OCI-LY1 (cell line): ENCODE measurements at regions not wholly inside any gene's neighbourhood (a gene's known extent, or its start where the extent isn't known, plus 50 kb on each side); places are given as distances from the start of the nearest gene placed in this dataset.

Experiments
- H2AFZ ChIP-seq: fragments of 200-600 bp; sonication (generic), shearing (Covaris generic); 2 replicates; pipeline ENCODE4 v1.6.0; 2014; ENCODE audit warnings: antibody characterized with exemption, mild to moderate bottlenecking, low read length
- H3F3A ChIP-seq: fragments of 200-600 bp; sonication (generic), shearing (Covaris generic); 2 replicates; pipeline ENCODE4 v1.6.0; 2014; ENCODE audit warnings: mild to moderate bottlenecking, antibody characterized with exemption, low read length, moderate library complexity; ENCODE audit not compliant: insufficient read depth
- H3K27ac ChIP-seq: fragments of 200-600 bp; sonication (generic); 2 replicates; pipeline ENCODE4 v1.5.1; 2014; ENCODE audit warnings: low read length, mixed run types, mild to moderate bottlenecking, low read depth; ENCODE audit not compliant: poor library complexity, severe bottlenecking
- H3K27me3 ChIP-seq: fragments of 200-600 bp; sonication (generic); 2 replicates; pipeline ENCODE4 v1.6.0; 2014; ENCODE audit warnings: antibody characterized with exemption, mild to moderate bottlenecking, low read length, moderate library complexity; ENCODE audit not compliant: insufficient read depth
- H3K36me3 ChIP-seq: fragments of 200-600 bp; sonication (generic); 2 replicates; pipeline ENCODE4 v1.6.1; 2014; ENCODE audit warnings: mild to moderate bottlenecking, antibody characterized with exemption, low read length, moderate library complexity, mixed read lengths; ENCODE audit not compliant: insufficient read depth
- H3K4me1 ChIP-seq: fragments of 200-600 bp; sonication (generic); 2 replicates; pipeline ENCODE4 v1.5.1; 2014; ENCODE audit warnings: mild to moderate bottlenecking, low read length, moderate library complexity; ENCODE audit not compliant: insufficient read depth, severe bottlenecking
- H3K4me2 ChIP-seq: fragments of 200-600 bp; sonication (generic), shearing (Covaris generic); 2 replicates; pipeline ENCODE4 v1.6.1; 2014; ENCODE audit warnings: low read length
- H3K4me3 ChIP-seq: fragments of 200-600 bp; sonication (generic); 2 replicates; pipeline ENCODE4 v1.5.1; 2014; ENCODE audit warnings: low read length, low read depth, mild to moderate bottlenecking, mixed read lengths; ENCODE audit not compliant: poor library complexity, severe bottlenecking
- H3K79me2 ChIP-seq: fragments of 200-600 bp; shearing (Covaris generic); 2 replicates; pipeline ENCODE4 v1.6.1; 2016; ENCODE audit warnings: mixed run types, low read length, mixed read lengths; ENCODE audit not compliant: insufficient read depth
- H3K9ac ChIP-seq: fragments of 200-600 bp; sonication (generic), shearing (Covaris generic); 2 replicates; pipeline ENCODE4 v1.6.1; 2014; ENCODE audit warnings: mild to moderate bottlenecking, low read length, mixed read lengths
- H3K9me2 ChIP-seq: fragments of 200-600 bp; sonication (generic), shearing (Covaris generic); 2 replicates; pipeline ENCODE4 v1.6.1; 2014; ENCODE audit warnings: low read depth, mild to moderate bottlenecking, low read length, mixed read lengths
- H3K9me3 ChIP-seq: fragments of 200-600 bp; shearing (Covaris generic); 2 replicates; pipeline ENCODE4 v1.6.1; 2014; ENCODE audit warnings: low read length, mixed read lengths
- H4K20me1 ChIP-seq: fragments of 200-600 bp; sonication (generic), shearing (Covaris generic); 2 replicates; pipeline ENCODE4 v1.6.0; 2016; ENCODE audit warnings: mild to moderate bottlenecking, low read length; ENCODE audit not compliant: insufficient read depth
- EZH2 ChIP-seq: fragments of 200-600 bp; sonication (generic), shearing (Covaris generic); IDR thresholded peaks from 2 replicates; pipeline ENCODE4 v1.8.0; 2017; ENCODE audit warnings: borderline replicate concordance, mixed run types, mild to moderate bottlenecking, antibody characterized with exemption, low read length, moderate library complexity, mixed read lengths
- TF ChIP-seq, protein P1 (sequence below): fragments of 200-600 bp; sonication (generic), shearing (Covaris generic); IDR thresholded peaks from 2 replicates; pipeline ENCODE4 v1.5.1; 2017; ENCODE audit warnings: mild to moderate bottlenecking, antibody characterized with exemption, low read length, moderate library complexity, mixed read lengths

DNA sequence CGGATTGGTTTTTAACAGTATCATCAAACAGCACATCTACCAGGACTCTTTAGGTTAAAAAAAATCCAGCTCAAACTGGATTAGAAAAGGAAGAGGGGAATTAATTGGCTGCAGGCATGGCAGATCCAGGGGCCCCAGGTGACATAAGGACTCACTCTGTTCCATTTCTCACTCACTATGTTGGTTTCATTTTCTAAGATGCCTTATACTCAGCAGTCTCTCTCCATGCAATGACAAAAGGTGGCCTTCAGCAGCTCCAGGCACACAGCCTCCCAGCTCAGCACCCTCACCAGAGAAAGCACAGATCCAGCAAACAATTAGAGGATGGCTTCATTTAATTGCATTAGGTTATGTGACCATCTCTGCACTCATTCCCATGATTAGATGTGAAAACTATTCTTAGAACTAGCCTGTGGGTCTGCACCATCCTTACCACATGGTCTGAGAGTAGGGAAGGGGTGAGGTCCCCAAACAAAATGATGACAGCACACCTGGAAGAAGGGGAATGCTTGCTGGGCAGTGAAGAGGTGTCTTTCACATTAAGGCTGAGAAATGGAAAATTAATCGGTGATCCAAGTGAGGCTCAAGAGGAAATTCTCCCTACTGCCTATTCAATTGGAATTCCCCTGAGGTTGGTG is 243.1 kb downstream of the CDH26 start:
- no peaks in the 10 kb centered on the region for H3K9me3 ChIP-seq
- TF ChIP-seq, protein P1, sequence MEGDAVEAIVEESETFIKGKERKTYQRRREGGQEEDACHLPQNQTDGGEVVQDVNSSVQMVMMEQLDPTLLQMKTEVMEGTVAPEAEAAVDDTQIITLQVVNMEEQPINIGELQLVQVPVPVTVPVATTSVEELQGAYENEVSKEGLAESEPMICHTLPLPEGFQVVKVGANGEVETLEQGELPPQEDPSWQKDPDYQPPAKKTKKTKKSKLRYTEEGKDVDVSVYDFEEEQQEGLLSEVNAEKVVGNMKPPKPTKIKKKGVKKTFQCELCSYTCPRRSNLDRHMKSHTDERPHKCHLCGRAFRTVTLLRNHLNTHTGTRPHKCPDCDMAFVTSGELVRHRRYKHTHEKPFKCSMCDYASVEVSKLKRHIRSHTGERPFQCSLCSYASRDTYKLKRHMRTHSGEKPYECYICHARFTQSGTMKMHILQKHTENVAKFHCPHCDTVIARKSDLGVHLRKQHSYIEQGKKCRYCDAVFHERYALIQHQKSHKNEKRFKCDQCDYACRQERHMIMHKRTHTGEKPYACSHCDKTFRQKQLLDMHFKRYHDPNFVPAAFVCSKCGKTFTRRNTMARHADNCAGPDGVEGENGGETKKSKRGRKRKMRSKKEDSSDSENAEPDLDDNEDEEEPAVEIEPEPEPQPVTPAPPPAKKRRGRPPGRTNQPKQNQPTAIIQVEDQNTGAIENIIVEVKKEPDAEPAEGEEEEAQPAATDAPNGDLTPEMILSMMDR = no peak
- TF ChIP-seq EZH2 = no peak
- no peaks in the 10 kb centered on the region for H3K4me1 ChIP-seq
- H3K36me3 ChIP-seq = no peaks in the 10 kb centered on the region
- no peak overlapping the region for H3K4me2 ChIP-seq
- H3K79me2 ChIP-seq = no peaks in the 10 kb centered on the region
- H3F3A ChIP-seq = no peaks in the 10 kb centered on the region
- H3K9ac ChIP-seq = no peak overlapping the region
- no peak overlapping the region for H3K4me3 ChIP-seq
- H2AFZ ChIP-seq = no peak overlapping the region
- H3K9me2 ChIP-seq = no peaks in the 10 kb centered on the region
- no peak overlapping the region for H3K27ac ChIP-seq
- H4K20me1 ChIP-seq = no peaks in the 10 kb centered on the region
- H3K27me3 ChIP-seq = no peaks in the 10 kb centered on the region

DNA sequence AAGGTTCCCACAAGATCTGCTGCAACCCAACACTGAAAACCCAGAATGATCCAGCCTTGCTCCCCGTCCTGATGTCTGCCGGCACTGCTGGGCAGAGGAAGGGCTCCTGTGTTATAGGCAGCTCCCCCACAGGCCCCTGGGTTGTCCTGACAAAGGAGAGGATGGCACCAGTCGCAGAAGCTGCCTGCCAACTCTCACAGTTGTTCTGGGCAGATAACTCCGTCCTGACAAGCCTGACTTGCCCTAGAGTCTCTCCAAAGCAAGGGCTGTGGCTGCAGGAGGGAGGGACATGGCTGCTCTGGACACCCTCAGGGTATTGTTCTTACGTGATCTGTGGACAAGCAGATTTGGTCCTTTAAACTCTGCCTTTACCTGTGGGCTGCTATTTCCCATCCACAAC is 243.8 kb downstream of the CDH26 start:
- Histone ChIP-seq H3K27ac (no peak overlapping the region), H3K4me1 (no peaks in the 10 kb centered on the region), H3K27me3 (no peaks in the 10 kb centered on the region), H3K9me3 (no peaks in the 10 kb centered on the region), H3F3A (no peaks in the 10 kb centered on the region), H3K79me2 (no peaks in the 10 kb centered on the region), H3K36me3 (no peaks in the 10 kb centered on the region), H3K9me2 (no peaks in the 10 kb centered on the region), H4K20me1 (no peaks in the 10 kb centered on the region), H3K9ac (no peak overlapping the region), H3K4me2 (no peak overlapping the region), H2AFZ (no peak overlapping the region), H3K4me3 (no peak overlapping the region)
- TF ChIP-seq EZH2 = no peak
- TF ChIP-seq, protein P1 = no peak

DNA sequence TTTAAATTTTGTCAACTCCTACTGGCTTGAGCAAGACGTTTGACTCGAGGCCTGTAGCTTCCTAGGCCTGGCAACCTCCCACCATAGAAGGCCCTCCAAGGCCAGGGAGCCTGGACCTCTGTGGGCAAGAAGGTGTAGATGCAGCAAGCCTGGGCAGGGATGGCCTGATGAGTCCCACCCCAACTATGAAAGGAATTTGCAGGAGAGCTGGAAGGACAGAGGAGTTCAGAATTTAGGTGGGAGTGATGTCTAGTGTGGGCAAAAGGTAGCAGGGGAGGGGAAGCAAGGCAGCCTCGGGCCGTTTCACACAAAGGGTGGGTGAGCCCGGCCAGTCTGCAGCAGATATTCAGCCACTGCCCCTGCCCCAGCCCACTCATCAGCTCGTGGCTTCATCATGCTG is 245.2 kb downstream of the CDH26 start:
- H3F3A ChIP-seq = no peaks in the 10 kb centered on the region
- H3K4me1 ChIP-seq = no peaks in the 10 kb centered on the region
- no peak overlapping the region for H3K9ac ChIP-seq
- no peak overlapping the region for H3K4me2 ChIP-seq
- TF ChIP-seq, protein P1 = no peak
- no peak for TF ChIP-seq EZH2
- H4K20me1 ChIP-seq = no peaks in the 10 kb centered on the region
- H3K79me2 ChIP-seq = no peaks in the 10 kb centered on the region
- no peak overlapping the region for H3K4me3 ChIP-seq
- H3K27me3 ChIP-seq = no peaks in the 10 kb centered on the region
- no peaks in the 10 kb centered on the region for H3K9me3 ChIP-seq
- H3K9me2 ChIP-seq = no peaks in the 10 kb centered on the region
- no peaks in the 10 kb centered on the region for H3K36me3 ChIP-seq
- H3K27ac ChIP-seq = no peak overlapping the region
- no peak overlapping the region for H2AFZ ChIP-seq
